Naive thymus-derived CD4-positive, alpha-beta T cell (primary cell): ENCODE measurements at regions not wholly inside any gene's neighbourhood (a gene's known extent, or its start where the extent isn't known, plus 50 kb on each side); places are given as distances from the start of the nearest gene placed in this dataset.

ENCODE experiments used
- ATAC-seq: fragments of 150-1000 bp; cut with Tn5 transposase; 2 replicates; pipeline ENCODE4 v1.10.0; 2021; ENCODE audit warnings: mild to moderate bottlenecking, moderate library complexity
- CTCF ChIA-PET: fragments of 350-600 bp; sonication (Branson Sonifier 250); formaldehyde crosslinking; loops from one replicate; lab custom pipeline; 2021; ENCODE audit warnings: antibody characterized with exemption; lab: Charles Lee
- POLR2A ChIA-PET: fragments of 350-600 bp; sonication (Branson Sonifier 250); formaldehyde crosslinking; loops from one replicate; lab custom pipeline; 2021; ENCODE audit warnings: antibody characterized with exemption, inconsistent platforms; lab: Charles Lee
- DNase-seq, 9 donors: peaks; one replicate each; pipeline versions ENCODE4 v3.0.0 to v3.0.0-alpha.2; 2020 to 2022; ENCODE audit warnings: mixed read lengths in 1 of 9
- H3K27ac ChIP-seq: one replicate; pipeline ENCODE4 v1.7.0; 2013; ENCODE audit warnings: mild to moderate bottlenecking, low read depth, low read length, moderate library complexity
- H3K27me3 ChIP-seq, 2 donors: one replicate each; pipeline ENCODE4 v1.7.0; 2013; ENCODE audit warnings: low read length in 2 of 2, mild to moderate bottlenecking in 2 of 2, moderate library complexity in 2 of 2; ENCODE audit not compliant: control insufficient read depth in 2 of 2, insufficient read depth in 2 of 2
- H3K36me3 ChIP-seq, 3 experiments: 1 replicate in 2 of 3; 2 replicates in 1 of 3; pipeline ENCODE4 v1.7.0; 2013; ENCODE audit warnings: low read length in 3 of 3, mild to moderate bottlenecking in 3 of 3, moderate library complexity in 1 of 3; ENCODE audit not compliant: insufficient read depth in 3 of 3, control insufficient read depth in 2 of 3
- H3K4me1 ChIP-seq, 2 donors: one replicate each; pipeline ENCODE4 v1.7.0; 2013; ENCODE audit warnings: low read length in 2 of 2, mild to moderate bottlenecking in 2 of 2, moderate library complexity in 1 of 2; ENCODE audit not compliant: control insufficient read depth in 2 of 2, insufficient read depth in 2 of 2
- H3K4me3 ChIP-seq: 2 replicates; pipeline ENCODE4 v1.7.0; 2013; ENCODE audit warnings: mild to moderate bottlenecking, low read length
- H3K9me3 ChIP-seq, 3 experiments: 1 replicate in 2 of 3; 2 replicates in 1 of 3; pipeline ENCODE4 v1.7.0; 2013; ENCODE audit warnings: low read length in 3 of 3; ENCODE audit not compliant: control insufficient read depth in 2 of 3
- H3K27ac Mint-ChIP-seq, 9 donors: one replicate each; pipeline ENCODE4 v1.8.0; 2020 to 2022; ENCODE audit warnings: mixed read lengths in 9 of 9, mild to moderate bottlenecking in 8 of 9, moderate library complexity in 5 of 9, inconsistent platforms in 2 of 9
- H3K27me3 Mint-ChIP-seq, 5 donors: one replicate each; pipeline ENCODE4 v1.8.0; 2021 to 2022; ENCODE audit warnings: mixed read lengths in 5 of 5, mild to moderate bottlenecking in 1 of 5
- H3K36me3 Mint-ChIP-seq, 5 donors: one replicate each; pipeline ENCODE4 v1.8.0; 2020 to 2022; ENCODE audit warnings: mixed read lengths in 5 of 5, mild to moderate bottlenecking in 3 of 5, inconsistent platforms in 1 of 5
- H3K4me1 Mint-ChIP-seq, 7 donors: one replicate each; pipeline ENCODE4 v1.8.0; 2020 to 2022; ENCODE audit warnings: mixed read lengths in 7 of 7, mild to moderate bottlenecking in 3 of 7, inconsistent platforms in 1 of 7
- H3K4me3 Mint-ChIP-seq, 10 donors: one replicate each; pipeline ENCODE4 v1.8.0; 2020 to 2022; ENCODE audit warnings: mild to moderate bottlenecking in 10 of 10, mixed read lengths in 10 of 10, moderate library complexity in 6 of 10, inconsistent platforms in 2 of 10
- H3K9me3 Mint-ChIP-seq, 11 donors: one replicate each; pipeline ENCODE4 v1.8.0; 2020 to 2022; ENCODE audit warnings: mixed read lengths in 11 of 11, mild to moderate bottlenecking in 4 of 11, inconsistent platforms in 1 of 11, moderate library complexity in 1 of 11
- intact Hi-C, 2 donors: fragments of 100-400 bp; cut with micrococcal nuclease; formaldehyde crosslinking; loops; one replicate each; pipeline ENCODE4 v1.15.1; 2023

GRCh38 chr5:39808656-39809055 is 383.9 kb upstream of the DAB2 start:
- no peak overlapping the region for H3K4me3 Mint-ChIP-seq

GRCh38 chr5:39801306-39801705 is 376.5 kb upstream of the DAB2 start:
- intact Hi-C loops, result no loop called here
- H3K9me3 Mint-ChIP-seq, result no peaks in the 10 kb centered on the region
- peaks cover 0 to 2% (median 0%) of the 10 kb centered on the region in 5 donors for H3K27me3 Mint-ChIP-seq
- no peak overlapping the region for H3K4me3 Mint-ChIP-seq
- H3K9me3 ChIP-seq, result no peaks in the 10 kb centered on the region
- POLR2A ChIA-PET, result no interaction called here
- ATAC-seq, result no peak
- no peak overlapping the region for H3K27ac Mint-ChIP-seq
- no peaks in the 10 kb centered on the region for H3K36me3 Mint-ChIP-seq
- H3K4me1 Mint-ChIP-seq, result no peaks in the 10 kb centered on the region
- no peak overlapping the region for H3K4me3 ChIP-seq
- CTCF ChIA-PET, result no interaction called here
- no peaks in the 10 kb centered on the region for H3K36me3 ChIP-seq
- H3K27me3 ChIP-seq, result no peaks in the 10 kb centered on the region
- no peaks in the 10 kb centered on the region for H3K4me1 ChIP-seq
- no peak for DNase-seq
- H3K27ac ChIP-seq, result no peak overlapping the region

More at GRCh38 chr5:39808656-39809055, 383.9 kb upstream of the DAB2 start:
- no peak for DNase-seq
- H3K4me3 ChIP-seq, result no peak overlapping the region
- Mint-ChIP-seq H3K9me3 (peaks cover 0 to 5% (median 0%) of the 10 kb centered on the region in 11 donors), H3K27ac (no peak overlapping the region), H3K27me3 (peaks cover 3 to 16% (median 8%) of the 10 kb centered on the region in 5 donors), H3K4me1 (no peaks in the 10 kb centered on the region), H3K36me3 (no peaks in the 10 kb centered on the region)
- H3K27me3 ChIP-seq, result no peaks in the 10 kb centered on the region
- H3K9me3 ChIP-seq, result no peaks in the 10 kb centered on the region
- intact Hi-C loops, result no loop called here
- no peak overlapping the region for H3K27ac ChIP-seq
- H3K4me1 ChIP-seq, result no peaks in the 10 kb centered on the region
- no peak for ATAC-seq
- ChIA-PET CTCF (interaction anchor here (0.6 kb wide), 1 partner anchor 1547 kb away, joined by 3 read pairs; no protein-coding TSS in a partner anchor), POLR2A (no interaction called here)
- H3K36me3 ChIP-seq, result no peaks in the 10 kb centered on the region

GRCh38 chr5:39800042-39800601 is 375.3 kb upstream of the DAB2 start:
- Mint-ChIP-seq H3K27me3 (peaks cover 0 to 2% (median 0%) of the 10 kb centered on the region in 5 donors), H3K27ac (no peak overlapping the region)

GRCh38 chr5:39799242-39799641 is 374.5 kb upstream of the DAB2 start:
- ChIA-PET POLR2A (no interaction called here), CTCF (no interaction called here)
- Mint-ChIP-seq H3K27ac (no peak overlapping the region), H3K27me3 (peaks cover 0 to 2% (median 0%) of the 10 kb centered on the region in 5 donors), H3K9me3 (peaks cover 0 to under 1% (median 0%) of the 10 kb centered on the region in 11 donors), H3K4me3 (no peak overlapping the region), H3K36me3 (no peaks in the 10 kb centered on the region), H3K4me1 (no peaks in the 10 kb centered on the region)
- ATAC-seq, result no peak
- intact Hi-C loops, result no loop called here
- Histone ChIP-seq H3K9me3 (no peaks in the 10 kb centered on the region), H3K27ac (no peak overlapping the region), H3K36me3 (no peaks in the 10 kb centered on the region), H3K27me3 (no peaks in the 10 kb centered on the region), H3K4me1 (no peaks in the 10 kb centered on the region), H3K4me3 (no peak overlapping the region)
- no peak for DNase-seq

More at GRCh38 chr5:39800042-39800601, 375.3 kb upstream of the DAB2 start:
- Histone ChIP-seq H3K27me3 (no peaks in the 10 kb centered on the region), H3K36me3 (no peaks in the 10 kb centered on the region), H3K9me3 (no peaks in the 10 kb centered on the region), H3K4me3 (no peak overlapping the region), H3K27ac (no peak overlapping the region), H3K4me1 (no peaks in the 10 kb centered on the region)
- no peak overlapping the region for H3K4me3 Mint-ChIP-seq
- intact Hi-C loops, result no loop called here
- ChIA-PET POLR2A (no interaction called here), CTCF (no interaction called here)
- no peaks in the 10 kb centered on the region for H3K4me1 Mint-ChIP-seq
- ATAC-seq, result no peak
- DNase-seq, result no peak
- H3K9me3 Mint-ChIP-seq, result no peaks in the 10 kb centered on the region
- H3K36me3 Mint-ChIP-seq, result no peaks in the 10 kb centered on the region

- H3K9me3 ChIP-seq, result no peaks in the 10 kb centered on the region
- Mint-ChIP-seq H3K4me1 (no peaks in the 10 kb centered on the region), H3K27me3 (peaks cover 0 to 2% (median 0%) of the 10 kb centered on the region in 5 donors), H3K27ac (no peak overlapping the region), H3K9me3 (peaks cover 0 to 4% (median 0%) of the 10 kb centered on the region in 11 donors), H3K36me3 (no peaks in the 10 kb centered on the region), H3K4me3 (no peak overlapping the region)
- intact Hi-C loops, result no loop called here
- no peaks in the 10 kb centered on the region for H3K36me3 ChIP-seq
- ATAC-seq (no peak), DNase-seq (no peak)
- H3K27me3 ChIP-seq, result no peaks in the 10 kb centered on the region
- CTCF ChIA-PET, result interaction anchor here (0.8 kb wide), 1 partner anchor 196 kb away, joined by 4 read pairs; no protein-coding TSS in a partner anchor
- H3K27ac ChIP-seq, result no peak overlapping the region
- H3K4me1 ChIP-seq, result no peaks in the 10 kb centered on the region
- POLR2A ChIA-PET, result no interaction called here
- no peak overlapping the region for H3K4me3 ChIP-seq
These were observed 369.9 kb upstream of the DAB2 start for GRCh38 chr5:39794513-39795210.

- Mint-ChIP-seq H3K36me3 (no peaks in the 10 kb centered on the region), H3K27me3 (peaks cover 0 to 8% (median 0%) of the 10 kb centered on the region in 5 donors), H3K4me3 (no peak overlapping the region), H3K27ac (no peak overlapping the region), H3K9me3 (peaks cover 0 to 10% (median 5%) of the 10 kb centered on the region in 11 donors), H3K4me1 (no peaks in the 10 kb centered on the region)
- Histone ChIP-seq H3K4me3 (no peak overlapping the region), H3K27me3 (peaks cover 0 to 3% of the 10 kb centered on the region in 2 donors), H3K9me3 (no peaks in the 10 kb centered on the region), H3K36me3 (no peaks in the 10 kb centered on the region), H3K4me1 (no peaks in the 10 kb centered on the region), H3K27ac (no peak overlapping the region)
- ChIA-PET POLR2A (no interaction called here), CTCF (no interaction called here)
- no peak for DNase-seq
- no peak for ATAC-seq
- intact Hi-C loops, result no loop called here
These were observed 360.6 kb upstream of the DAB2 start for GRCh38 chr5:39785410-39785809.
